Sigmoid colon (tissue), 6 donors: ENCODE measurements at regions not wholly inside any gene's neighbourhood (a gene's known extent, or its start where the extent isn't known, plus 50 kb on each side); places are given as distances from the start of the nearest gene placed in this dataset.

Experiments
- DNase-seq: peaks from one replicate; pipeline ENCODE4 v3.0.0-alpha.2; 2019
- H3K27ac ChIP-seq, 4 donors: fragments of 200-600 bp; sonication (generic); one replicate each; pipeline ENCODE4 v1.5.1; 2016 to 2019; ENCODE audit warnings: mild to moderate bottlenecking in 1 of 4
- H3K27me3 ChIP-seq, 3 donors: fragments of 200-600 bp; sonication (generic); one replicate each; pipeline ENCODE4 v1.5.1; 2019; ENCODE audit warnings: mild to moderate bottlenecking in 1 of 3
- H3K36me3 ChIP-seq, 4 donors: fragments of 200-600 bp; sonication (generic); one replicate each; pipeline ENCODE4 v1.5.1; 2016 to 2019
- H3K4me1 ChIP-seq, 4 donors: fragments of 200-600 bp; sonication (generic); one replicate each; pipeline ENCODE4 v1.5.1; 2017 to 2019
- H3K4me3 ChIP-seq, 4 donors: fragments of 200-600 bp; sonication (generic); one replicate each; pipeline ENCODE4 v1.5.1; 2017 to 2019; ENCODE audit warnings: mild to moderate bottlenecking in 2 of 4, moderate library complexity in 1 of 4
- H3K9me3 ChIP-seq, 4 donors: fragments of 200-600 bp in 3 of 4; sonication (generic) in 3 of 4; one replicate each; pipeline versions ENCODE4 v1.5.1 to v1.6.1; 2013 to 2019
- CTCF ChIP-seq, 4 experiments: fragments of 450-650 bp in 3 of 4; fragments of 200-600 bp in 1 of 4; IDR thresholded peaks; one replicate each; pipeline ENCODE4 v1.5.1; 2016 to 2019; ENCODE audit warnings: antibody characterized with exemption in 4 of 4, mild to moderate bottlenecking in 3 of 4, moderate library complexity in 2 of 4
- EP300 ChIP-seq, 4 donors: sonication (generic); formaldehyde crosslinking; IDR thresholded peaks; one replicate each; pipeline ENCODE4 v1.6.1; 2017; ENCODE audit warnings: antibody characterized with exemption in 4 of 4
- POLR2A ChIP-seq, 2 donors: fragments of 450-650 bp; IDR thresholded peaks; one replicate each; pipeline ENCODE4 v1.6.1; 2016; ENCODE audit warnings: antibody characterized with exemption in 2 of 2, mild to moderate bottlenecking in 2 of 2, moderate library complexity in 2 of 2
- POLR2AphosphoS5 ChIP-seq, 4 donors: sonication (generic); formaldehyde crosslinking; IDR thresholded peaks; one replicate each; pipeline ENCODE4 v1.6.1; 2017; ENCODE audit warnings: antibody characterized with exemption in 4 of 4
- WGBS, 2 donors: extraction: QIAGEN DNeasy Blood & Tissue Kit; methylation state at CpG; one replicate each; pipeline ENCODE4 v1.1.7; 2013; 5-methylcytosine and 5-hydroxymethylcytosine counted together
- intact Hi-C: fragments of 100-400 bp; cut with DNase I; formaldehyde crosslinking; loops from one replicate; pipeline ENCODE4 v1.15.1; 2023
- donor health status: healthy with polysubstance abuse.
- donor health status: healthy.

DNA sequence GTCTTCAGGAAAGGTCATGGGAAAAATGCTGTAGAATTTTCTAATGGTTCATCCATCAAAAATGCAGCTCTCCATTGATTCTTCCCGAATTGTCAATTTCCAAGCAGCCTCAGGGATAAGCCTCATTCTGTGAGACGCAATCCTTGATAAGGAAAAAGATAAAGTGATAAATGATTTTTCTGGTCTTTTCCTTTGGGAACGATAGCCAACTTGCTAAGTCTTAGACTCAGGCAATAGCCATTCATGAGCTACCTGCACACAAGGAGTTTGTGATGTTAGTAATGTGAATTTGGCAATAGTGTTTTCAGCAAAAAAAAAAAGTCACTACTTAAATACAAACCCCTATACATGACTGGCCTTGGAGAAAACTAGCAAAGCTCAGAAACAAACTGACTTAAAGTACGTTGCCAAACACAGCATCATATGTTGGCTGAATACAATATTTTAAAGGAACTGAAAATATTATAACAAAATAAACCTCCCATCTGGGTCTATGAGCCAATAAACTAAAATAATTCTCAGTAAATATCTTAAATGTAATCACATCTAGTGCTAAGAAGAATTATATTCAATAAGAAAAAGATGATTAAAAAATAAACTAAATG is 75.5 kb downstream of the KLF6 start:
- H3K36me3 ChIP-seq, result no peaks in the 10 kb centered on the region
- H3K4me1 ChIP-seq, result no peaks in the 10 kb centered on the region
- TF ChIP-seq POLR2A (IDR thresholded peaks at IDR 0.05), result no peak
- TF ChIP-seq EP300 (IDR thresholded peaks at IDR 0.05), result no peak
- TF ChIP-seq POLR2AphosphoS5 (IDR thresholded peaks at IDR 0.05), result no peak
- TF ChIP-seq CTCF (IDR thresholded peaks at IDR 0.05), result no peak
- H3K27me3 ChIP-seq, result no peaks in the 10 kb centered on the region
- 91 to 93% methylated on average over 4 of the region's 4 CpGs for WGBS, 2 donors
- peaks cover 0 to 2% (median 1%) of the 10 kb centered on the region in 4 donors for H3K9me3 ChIP-seq
- H3K4me3 ChIP-seq, result no peak overlapping the region
- no peak overlapping the region for H3K27ac ChIP-seq
- no peak for DNase-seq
- intact Hi-C loops, result no loop called here

DNA sequence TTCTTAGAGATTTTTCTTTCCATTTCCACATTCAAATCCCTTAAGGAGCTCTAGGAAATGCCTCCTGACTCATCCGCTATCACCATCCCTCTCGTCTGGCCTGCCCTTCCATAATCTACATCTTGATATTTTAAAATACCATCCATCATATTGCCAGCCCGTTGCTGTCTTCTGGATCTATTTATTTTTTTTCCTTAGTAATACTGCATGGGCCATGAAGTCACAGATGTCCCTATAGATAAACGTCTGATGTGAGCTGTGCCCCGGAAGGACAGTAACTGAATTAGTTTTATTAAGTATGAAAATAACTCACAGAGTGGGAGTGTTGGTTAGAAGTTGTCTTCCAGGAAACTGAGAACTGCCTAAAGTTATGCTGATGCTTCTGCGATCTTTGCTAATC is 76.2 kb downstream of the KLF6 start:
- H3K27ac ChIP-seq, result no peak overlapping the region
- WGBS, 2 donors, result 81 to 83% methylated on average over 6 of the region's 6 CpGs
- no peak for DNase-seq
- TF ChIP-seq POLR2A (IDR thresholded peaks at IDR 0.05) (no peak), EP300 (IDR thresholded peaks at IDR 0.05) (no peak), CTCF (IDR thresholded peaks at IDR 0.05) (no peak)
- H3K36me3 ChIP-seq, result no peaks in the 10 kb centered on the region
- H3K9me3 ChIP-seq, result peaks cover 0 to 2% (median 1%) of the 10 kb centered on the region in 4 donors
- no peak overlapping the region for H3K4me3 ChIP-seq
- no peaks in the 10 kb centered on the region for H3K27me3 ChIP-seq
- no peaks in the 10 kb centered on the region for H3K4me1 ChIP-seq
- intact Hi-C loops, result no loop called here

DNA sequence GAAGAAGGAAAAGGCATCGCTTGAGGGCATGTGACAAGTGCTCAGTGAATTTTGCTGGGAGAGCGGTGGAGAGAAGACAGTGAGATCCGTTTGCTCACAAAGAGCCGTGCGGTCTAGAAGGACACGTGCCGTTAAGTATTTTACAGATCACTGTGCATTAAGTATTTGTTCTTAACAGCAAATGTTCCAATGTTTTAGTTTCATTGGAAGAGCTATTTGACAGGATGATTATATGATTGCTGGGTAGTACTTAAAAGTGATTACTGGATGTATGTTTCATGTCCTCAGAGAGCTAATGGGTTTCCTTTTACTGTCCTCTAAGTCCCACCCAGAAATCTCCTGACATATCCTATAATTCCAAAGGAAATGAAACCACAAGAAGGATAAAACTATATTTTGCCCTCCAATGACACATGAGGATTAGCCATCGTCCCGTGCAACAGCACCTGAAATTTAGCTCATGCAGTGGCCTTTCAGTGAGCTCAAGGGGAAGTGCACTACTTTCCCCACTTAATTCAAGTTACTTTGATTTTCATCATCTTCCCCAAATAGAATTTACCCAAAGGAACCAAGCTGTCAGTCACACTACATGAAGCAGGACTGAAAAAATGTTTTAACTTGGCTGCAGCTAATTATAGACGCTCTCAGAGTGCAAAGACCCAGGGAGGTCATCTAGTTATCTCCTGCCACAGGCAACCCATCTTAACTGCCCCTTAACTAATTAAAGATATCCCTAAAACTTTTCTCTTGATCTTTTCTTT is 80.3 kb downstream of the KLF6 start:
- no peak for TF ChIP-seq POLR2AphosphoS5 (IDR thresholded peaks at IDR 0.05)
- no peak for TF ChIP-seq EP300 (IDR thresholded peaks at IDR 0.05)
- no peak for TF ChIP-seq CTCF (IDR thresholded peaks at IDR 0.05)
- no peak for TF ChIP-seq POLR2A (IDR thresholded peaks at IDR 0.05)
- H3K9me3 ChIP-seq, result no peaks in the 10 kb centered on the region
- intact Hi-C loops, result no loop called here
- H3K27ac ChIP-seq, result no peak overlapping the region
- H3K4me1 ChIP-seq, result no peaks in the 10 kb centered on the region
- no peak for DNase-seq
- H3K4me3 ChIP-seq, result no peak overlapping the region
- WGBS, 2 donors, result 91 to 92% methylated on average over 10 of the region's 10 CpGs
- H3K27me3 ChIP-seq, result no peaks in the 10 kb centered on the region
- no peaks in the 10 kb centered on the region for H3K36me3 ChIP-seq

- H3K36me3 ChIP-seq, result no peaks in the 10 kb centered on the region
- WGBS, 2 donors, result 29 to 76% methylated on average over 1 of the region's 1 CpG
- no peaks in the 10 kb centered on the region for H3K9me3 ChIP-seq
- H3K4me1 ChIP-seq, result no peaks in the 10 kb centered on the region
- TF ChIP-seq POLR2A (IDR thresholded peaks at IDR 0.05) (no peak), POLR2AphosphoS5 (IDR thresholded peaks at IDR 0.05) (no peak)
- no peaks in the 10 kb centered on the region for H3K27me3 ChIP-seq
- no peak overlapping the region for H3K4me3 ChIP-seq
- DNase-seq, result no peak
- H3K27ac ChIP-seq, result no peak overlapping the region
- intact Hi-C loops, result no loop called here
These were observed 82.4 kb downstream of the KLF6 start for GRCh38 chr10:3702569-3702968.

GRCh38 chr10:3702056-3702546 is 82.9 kb downstream of the KLF6 start:
- Histone ChIP-seq H3K27ac (no peak overlapping the region), H3K9me3 (no peaks in the 10 kb centered on the region), H3K27me3 (no peaks in the 10 kb centered on the region), H3K4me3 (no peak overlapping the region), H3K36me3 (no peaks in the 10 kb centered on the region), H3K4me1 (no peaks in the 10 kb centered on the region)
- 90 to 91% methylated on average over 11 of the region's 11 CpGs for WGBS, 2 donors
- no peak for TF ChIP-seq CTCF (IDR thresholded peaks at IDR 0.05)
- no peak for TF ChIP-seq POLR2A (IDR thresholded peaks at IDR 0.05)
- no peak for TF ChIP-seq POLR2AphosphoS5 (IDR thresholded peaks at IDR 0.05)
- no peak for TF ChIP-seq EP300 (IDR thresholded peaks at IDR 0.05)
- no peak for DNase-seq
- intact Hi-C loops, result no loop called here
